GM21360 (cell line): ENCODE measurements at regions not wholly inside any gene's neighbourhood (a gene's known extent, or its start where the extent isn't known, plus 50 kb on each side); places are given as distances from the start of the nearest gene placed in this dataset.
A peak's percentile ranks its signal among the peaks of the same experiment; 100 is the strongest.

Experiments used
- ATAC-seq: cut with Tn5 transposase; IDR thresholded peaks from one replicate; pipeline ENCODE4 v1.9.1; 2021; ENCODE audit warnings: mild to moderate bottlenecking, moderate library complexity; ENCODE audit not compliant: unreplicated experiment

DNA sequence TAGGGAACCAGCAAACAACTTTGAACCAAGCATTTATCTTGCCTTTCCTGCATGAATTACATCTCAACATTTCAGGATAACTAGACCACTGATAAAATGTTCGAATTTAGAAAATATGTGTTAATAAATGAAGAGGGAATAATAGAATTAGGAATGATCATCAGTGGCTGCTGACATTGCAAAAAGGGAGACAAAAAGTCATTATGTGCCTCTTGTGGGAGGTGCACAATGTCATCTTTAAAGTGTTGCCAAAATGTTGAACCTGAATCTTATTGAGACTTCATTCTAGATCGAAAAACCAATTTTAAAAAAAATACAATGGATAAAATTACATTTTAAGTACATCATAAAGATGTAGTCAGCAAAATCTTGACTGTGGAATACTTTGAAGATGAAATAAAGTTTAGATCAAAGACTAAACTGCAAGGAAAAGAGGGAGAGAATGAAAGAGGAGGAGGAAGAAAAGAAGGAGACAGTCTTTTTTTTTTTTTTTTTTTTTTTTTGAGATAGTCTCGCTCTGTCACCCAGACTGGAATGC, 299.3 kb downstream of the FBXW7 start:
- no peak for ATAC-seq

DNA sequence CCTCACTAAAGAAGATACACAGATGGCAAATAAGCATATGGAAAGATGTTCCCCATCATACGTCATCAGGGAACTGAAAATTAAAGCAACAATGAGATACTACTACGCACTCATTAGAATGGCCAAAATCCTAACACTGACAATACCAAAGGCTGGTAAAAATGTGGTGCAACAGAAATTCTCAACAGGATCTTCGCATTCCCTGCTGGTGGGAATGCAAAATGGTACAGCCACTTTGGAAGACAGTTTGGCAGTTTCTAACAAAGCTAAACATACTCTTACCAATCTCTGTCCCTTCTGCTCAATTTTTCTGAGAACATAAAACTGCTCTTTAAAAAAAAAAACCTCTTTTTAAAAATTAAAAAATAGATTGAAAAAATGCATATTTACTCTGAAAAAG, 300.2 kb downstream of the FBXW7 start:
- ATAC-seq = no peak

DNA sequence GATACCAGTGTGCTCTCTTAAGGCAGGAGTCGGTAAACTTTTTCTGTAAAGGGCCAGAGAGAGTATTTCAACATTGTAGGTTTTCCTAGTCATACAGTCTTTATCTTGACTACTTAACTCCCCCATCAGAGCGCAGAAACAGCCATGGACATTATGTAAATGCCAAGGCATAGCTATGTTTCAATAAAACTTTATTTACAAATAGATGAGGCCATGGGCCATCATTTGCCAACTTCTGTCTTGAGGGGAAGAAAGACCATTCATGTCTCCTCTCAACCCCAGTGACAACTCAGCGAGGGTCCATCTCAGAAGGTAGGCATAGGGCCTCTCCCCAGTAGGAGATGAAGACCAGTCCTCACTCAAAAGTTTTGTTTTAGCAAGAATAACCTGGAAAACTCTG, 301.3 kb downstream of the FBXW7 start:
- ATAC-seq = no peak

DNA sequence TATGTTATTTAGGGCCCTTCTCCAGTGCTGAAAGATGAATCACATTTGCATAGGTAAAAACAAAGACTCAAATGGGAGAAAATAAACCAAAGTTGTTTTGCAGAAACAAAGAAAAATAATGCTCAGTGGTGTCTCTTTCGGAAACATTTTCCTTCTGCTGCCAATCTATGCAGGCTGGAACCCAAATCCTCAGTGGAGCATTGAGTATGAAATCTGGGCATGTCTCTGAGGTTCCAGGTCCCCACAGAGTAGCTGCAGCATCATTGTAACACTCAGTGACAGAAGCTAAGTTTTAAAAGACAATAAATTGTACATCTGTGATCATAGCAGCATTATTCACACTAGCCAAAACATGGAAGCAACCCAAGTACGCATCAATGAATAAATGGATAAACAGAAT, 303.6 kb downstream of the FBXW7 start:
- no peak for ATAC-seq

DNA sequence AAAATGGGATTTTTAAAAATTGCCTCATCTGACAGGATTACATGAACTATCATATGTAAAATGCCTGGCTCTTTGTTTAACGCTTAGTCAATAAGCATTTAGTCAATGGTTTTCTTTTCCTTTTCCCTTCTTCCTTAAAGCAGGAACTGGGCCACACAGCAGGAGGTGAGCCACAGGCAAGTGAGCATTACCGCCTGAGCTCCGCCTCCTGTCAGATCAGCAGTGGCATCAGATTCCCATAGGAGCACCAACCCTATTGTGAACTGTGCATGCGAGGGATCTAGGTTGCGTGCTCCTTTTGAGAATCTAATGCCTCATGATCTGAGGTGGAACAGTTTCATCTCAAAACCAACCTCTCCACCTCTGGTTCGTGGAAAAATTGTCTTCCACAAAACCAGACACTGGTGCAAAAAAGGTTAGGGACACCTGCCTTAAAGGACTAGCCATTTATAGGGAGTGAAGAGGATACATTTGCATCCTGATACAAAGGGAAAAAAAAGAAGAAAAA, 306.1 kb downstream of the FBXW7 start:
- ATAC-seq = no peak

DNA sequence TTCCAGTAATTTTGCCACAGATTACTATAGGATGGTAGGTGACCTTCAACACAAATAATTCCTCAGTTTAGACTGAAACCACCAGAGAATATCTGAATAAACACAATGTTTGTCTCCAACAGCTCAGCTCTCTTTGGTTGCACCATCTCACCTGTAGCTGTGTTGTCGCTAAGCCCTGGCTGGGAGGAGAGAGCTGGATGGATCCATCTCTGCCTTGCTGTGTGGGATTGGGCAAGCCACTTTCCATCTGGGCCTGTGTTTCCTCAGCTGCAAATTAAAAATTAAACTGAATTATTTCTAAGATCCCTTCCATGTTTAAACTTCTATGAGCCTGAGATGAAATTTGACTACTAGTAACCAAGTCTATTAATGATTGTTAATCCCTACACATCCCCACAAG, 310.2 kb downstream of the FBXW7 start:
- ATAC-seq = no peak

DNA sequence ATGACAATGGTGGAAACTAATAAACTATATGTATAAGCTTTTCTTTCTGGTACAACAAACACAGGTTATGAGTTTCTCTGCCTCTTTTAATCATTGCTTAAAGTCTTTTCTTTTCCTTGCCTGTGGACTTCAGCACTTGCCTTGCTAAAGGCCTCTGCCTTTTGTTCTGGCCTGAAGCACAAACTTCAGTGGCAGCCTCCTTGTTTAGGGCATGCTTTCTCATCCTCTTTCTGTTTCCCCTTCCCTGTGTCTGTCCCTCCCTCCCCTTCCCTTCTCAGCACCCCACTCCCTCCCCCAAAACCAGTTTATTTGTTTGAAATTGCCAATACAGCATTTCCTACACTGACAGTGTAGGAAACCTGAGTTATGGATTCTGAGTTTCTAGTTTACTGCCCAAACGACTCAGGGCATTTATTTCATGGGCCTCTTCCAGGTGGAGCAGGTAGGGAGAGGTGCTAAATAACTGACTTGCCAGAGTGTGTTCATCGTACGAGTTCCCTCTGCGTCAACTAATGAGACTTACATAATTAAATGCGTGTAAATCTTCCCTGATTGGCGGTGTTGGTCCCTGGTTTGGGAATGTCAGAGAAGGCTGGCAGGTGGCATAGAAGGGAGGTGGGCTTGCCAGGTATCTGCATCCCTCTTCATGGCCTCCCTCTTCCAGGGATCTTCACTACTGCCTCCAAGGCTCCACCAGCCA, 311.0 kb downstream of the FBXW7 start:
- ATAC-seq = no peak

DNA sequence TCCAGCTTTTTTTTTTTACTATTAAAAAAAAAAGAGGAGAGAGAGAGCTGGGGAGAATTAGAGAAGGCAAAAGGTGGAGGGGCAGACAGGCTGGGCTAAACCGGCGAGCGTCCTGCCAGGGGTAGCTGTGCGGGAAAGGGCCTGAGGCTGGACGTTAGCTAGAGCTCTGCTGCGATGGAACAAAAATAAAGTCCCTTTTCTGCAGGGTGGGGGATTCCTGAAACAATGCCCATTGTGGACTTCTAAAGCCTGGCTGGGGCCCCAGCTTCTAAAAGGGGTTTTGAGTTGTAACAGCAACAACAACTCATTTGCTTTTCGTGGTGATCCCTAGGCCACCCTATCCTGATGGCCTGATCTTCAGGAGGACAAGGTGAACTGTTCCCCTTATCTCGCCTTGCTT, 311.7 kb downstream of the FBXW7 start:
- ATAC-seq = no peak

DNA sequence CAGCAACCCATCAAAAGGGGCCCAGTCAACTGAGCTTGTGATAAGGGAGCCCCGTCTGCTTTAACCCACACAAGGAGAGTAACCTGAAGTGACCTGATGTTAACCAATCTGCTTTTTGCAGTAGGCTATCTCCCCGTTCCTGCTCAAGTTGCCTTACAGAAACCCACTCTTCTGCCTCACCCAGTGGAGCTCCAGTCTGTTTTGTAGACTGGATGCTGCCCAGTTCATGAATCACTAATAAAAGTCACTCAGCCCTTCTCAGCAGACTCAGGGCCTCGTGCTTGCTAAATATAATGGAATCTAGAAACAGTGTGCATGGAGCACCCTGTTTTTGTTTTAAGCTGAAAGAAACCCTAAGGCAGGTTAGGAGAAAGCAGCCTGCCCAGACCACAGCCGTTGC, 312.3 kb downstream of the FBXW7 start:
- no peak for ATAC-seq

DNA sequence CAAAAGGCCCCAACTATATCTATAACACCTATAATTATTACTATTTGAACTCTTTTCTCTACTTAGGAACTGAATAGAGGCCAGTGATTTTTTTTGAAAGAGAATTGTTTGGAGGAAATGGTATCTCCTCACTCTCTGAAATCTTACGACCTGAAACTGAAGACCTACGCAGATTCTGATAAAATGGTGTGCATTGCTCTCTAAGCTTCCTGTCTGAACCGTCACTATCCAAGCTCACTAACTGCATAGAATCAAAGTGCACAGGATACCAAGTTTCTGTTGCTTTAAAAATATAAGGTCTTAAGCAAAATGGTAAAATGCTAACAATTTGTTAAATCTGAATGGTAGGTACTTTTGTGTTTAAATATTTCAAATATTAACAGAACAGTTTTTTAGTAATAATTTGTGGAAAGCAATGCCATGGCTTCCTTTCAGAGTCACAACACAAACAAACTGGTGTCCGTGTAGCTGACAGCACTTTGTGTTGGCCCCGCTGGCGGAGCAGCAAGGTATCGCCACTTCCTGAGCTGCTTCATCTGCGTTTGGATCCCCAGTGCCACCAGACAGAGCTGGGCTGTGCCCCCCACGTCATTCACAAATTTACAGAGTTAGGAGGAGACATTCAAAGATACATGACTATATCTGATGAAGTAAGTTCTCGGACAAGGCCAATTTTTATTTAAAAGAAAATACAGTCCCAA, 313.9 kb downstream of the FBXW7 start:
- no peak for ATAC-seq

DNA sequence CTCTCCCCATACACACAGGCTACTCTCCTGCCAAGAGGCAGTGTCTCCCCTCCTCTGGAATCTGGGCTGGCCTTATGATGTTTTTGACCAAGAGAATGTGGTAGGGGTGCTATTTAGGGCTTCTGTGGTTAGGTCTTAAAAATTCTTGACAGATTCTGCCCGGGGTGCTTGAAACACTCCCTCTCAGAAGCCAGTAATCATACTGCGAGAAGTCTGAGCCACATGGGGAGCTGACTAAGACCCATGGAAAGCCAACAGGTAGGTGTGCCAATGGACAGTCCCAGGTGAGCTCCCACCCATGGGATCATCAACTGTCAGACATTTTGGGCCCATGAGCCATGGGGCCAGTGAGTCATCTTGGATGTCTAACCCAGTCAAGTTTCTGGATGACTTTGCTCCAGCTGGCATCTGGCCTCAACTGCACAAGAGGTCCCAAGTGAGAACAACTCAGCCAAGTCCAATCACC, 315.7 kb downstream of the FBXW7 start:
- ATAC-seq = peak; percentile 44

DNA sequence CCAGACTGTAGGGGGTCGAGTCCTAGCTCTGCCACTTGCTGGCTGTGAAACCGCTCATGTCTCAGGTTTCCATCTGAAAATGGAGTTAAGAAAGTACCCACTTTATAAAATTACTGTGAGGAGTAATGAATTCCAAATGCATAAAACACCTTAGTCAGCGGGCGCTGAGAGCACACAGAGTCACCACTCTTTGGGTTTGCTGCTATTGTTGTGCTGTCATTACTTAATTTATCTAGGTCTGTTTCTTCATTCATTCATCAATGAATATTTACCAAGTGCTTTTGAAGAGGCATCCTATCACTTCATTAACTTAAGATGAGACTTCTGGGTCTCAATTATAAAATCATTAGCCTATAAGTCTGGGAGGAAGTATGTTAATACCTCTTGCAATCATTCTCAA, 317.3 kb downstream of the FBXW7 start:
- ATAC-seq = no peak

DNA sequence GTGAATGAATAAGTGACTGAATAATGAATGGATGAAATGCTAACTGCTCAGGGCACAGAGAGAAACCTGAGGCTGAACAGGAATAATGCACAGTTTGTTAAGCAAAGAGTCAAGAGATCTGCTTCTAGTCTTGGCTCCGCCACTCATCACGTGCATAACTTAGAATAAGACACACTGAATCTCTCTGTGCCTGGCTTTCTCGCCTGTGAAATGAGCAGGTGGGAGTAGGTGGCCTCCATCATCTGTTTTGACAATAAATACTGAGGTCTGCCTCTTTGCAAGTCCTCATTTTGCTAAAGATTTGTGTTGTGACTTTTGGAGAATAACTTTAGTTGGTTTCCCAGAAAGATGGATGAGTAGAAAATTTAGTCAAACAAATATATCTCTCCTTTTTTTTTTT, 318.0 kb downstream of the FBXW7 start:
- ATAC-seq = no peak

DNA sequence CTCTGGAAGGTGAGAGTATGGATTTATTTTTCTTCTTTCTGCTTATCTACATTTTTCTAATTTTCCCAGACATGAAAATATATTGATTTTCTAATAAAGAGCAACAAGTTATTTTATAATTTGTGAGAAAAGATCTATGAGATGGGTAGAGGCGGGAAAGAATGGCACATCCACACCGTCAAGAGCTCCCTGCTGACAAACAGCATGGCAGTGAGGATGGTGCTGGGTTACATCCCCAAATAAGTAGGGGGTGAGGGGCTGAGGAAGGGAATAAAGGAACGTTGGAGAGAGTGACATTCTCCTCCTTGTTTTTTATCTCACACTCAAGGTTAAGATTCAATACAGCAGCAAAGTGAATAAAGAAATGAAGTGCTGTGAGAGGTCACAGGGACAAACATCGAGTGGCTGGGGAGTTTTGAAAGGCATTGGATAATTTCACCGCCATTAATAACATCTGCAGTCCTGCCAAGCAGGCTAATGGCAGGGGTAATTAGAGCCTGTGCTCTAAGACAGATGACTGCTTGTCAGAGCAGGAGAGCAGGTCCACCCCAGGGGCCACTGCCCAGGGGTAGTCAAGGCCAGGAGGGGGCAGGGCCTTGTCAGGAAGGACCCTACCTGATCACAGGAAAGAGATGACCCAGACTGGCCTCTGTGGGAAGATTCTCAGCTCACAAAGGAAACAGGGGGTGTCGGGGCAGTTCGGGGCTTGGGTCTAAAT, 323.8 kb downstream of the FBXW7 start:
- no peak for ATAC-seq

DNA sequence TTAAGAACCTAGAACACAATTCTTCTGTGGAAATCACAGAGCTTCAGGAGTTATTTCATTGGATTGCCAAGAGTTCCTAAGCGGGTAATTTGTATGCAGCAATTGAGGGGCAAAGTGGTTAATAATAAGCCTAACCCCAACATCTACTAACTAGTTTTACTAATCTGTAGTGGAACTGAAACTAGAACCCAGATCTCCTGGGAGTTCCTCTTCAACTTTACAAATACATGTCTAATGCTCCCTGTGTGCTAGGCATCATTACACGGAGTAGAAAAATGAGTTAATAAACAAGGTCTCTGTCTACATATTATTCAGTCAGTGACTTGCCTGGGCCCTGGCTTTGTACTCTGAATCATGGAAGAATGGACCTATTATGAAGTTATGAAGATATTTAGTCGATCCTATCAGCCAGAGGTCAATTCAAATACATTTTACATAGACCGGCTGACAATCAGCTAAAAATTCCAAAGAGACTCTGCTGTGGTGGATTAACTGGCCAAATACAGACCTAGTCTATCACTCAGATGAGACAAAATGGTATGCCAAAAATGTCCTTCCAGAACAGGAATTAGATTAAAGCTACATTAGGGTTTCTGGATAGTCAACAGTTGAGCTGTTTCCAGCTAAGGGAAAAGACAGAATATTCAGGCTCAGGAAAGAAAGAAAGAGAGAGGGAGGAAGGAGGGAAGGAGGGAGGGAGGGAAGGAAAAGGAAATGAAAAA, 326.0 kb downstream of the FBXW7 start:
- no peak for ATAC-seq

DNA sequence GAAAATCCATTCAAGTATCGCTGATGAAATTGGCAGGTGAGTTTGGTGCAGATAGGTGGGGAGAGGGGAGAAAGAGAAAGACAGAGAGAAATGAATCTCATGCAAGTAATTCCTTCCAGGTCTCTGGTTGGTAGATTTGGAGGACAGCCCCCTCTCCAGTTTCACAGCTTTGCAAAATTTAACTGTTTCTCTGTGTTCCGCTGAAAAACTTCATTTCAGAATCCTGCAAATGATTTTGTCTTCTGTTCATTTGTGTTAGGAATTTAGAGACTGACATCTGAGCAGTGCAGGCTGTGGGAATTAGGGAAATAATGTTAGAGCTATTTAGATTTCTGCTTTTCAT, 328.5 kb downstream of the FBXW7 start:
- no peak for ATAC-seq

DNA sequence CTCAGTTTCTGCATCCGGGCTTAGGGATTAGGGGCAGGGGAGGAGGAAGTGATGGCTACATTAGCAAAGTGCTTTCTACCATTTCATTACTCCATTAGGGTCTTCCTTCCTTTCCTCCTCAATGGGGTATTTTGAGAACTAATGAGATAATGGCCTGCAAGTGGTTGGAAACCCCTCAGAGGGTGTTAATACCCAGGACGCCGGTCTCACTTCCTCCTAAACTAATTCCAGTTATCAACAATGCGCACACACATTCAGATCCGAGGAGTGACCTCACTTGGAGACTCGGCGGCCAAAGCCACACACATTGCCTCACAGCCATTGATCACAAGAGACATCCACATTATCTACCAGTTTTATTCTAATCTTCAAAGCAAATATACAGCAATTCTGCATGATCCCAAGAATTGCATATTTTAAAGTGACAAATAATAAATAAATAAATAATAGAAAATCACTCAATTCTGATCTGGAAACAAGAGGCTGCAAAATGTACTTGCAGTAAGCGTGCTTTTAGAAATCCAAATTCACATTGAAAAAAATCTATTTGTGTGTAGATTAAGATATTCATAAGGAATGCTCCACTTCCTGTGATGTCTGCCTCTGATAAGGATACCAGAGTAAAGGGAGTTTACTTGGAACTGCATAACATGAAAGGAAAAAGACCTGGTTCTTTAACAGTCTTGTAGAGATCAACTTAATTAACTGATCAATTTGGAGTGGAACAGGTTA, 329.1 kb downstream of the FBXW7 start:
- no peak for ATAC-seq

DNA sequence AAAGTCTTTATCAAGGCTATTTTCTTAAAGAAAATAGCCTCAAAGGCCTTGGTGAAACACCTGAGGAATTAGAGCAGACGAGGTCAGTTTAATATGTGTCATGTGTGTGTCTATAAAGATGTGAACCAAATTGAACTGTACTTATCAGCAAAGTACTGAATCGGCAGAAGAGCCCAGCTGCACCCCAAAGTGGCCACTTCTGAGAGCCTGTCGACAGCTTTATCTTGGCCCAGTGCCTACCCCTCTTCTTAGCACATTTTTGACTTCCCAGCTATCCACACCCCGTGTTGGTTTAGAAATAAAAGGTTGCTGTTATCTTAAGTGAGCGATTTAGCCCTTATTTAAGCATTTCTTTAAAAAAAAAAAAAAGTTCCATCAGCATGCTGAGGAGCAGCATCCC, 329.7 kb downstream of the FBXW7 start:
- ATAC-seq = no peak

DNA sequence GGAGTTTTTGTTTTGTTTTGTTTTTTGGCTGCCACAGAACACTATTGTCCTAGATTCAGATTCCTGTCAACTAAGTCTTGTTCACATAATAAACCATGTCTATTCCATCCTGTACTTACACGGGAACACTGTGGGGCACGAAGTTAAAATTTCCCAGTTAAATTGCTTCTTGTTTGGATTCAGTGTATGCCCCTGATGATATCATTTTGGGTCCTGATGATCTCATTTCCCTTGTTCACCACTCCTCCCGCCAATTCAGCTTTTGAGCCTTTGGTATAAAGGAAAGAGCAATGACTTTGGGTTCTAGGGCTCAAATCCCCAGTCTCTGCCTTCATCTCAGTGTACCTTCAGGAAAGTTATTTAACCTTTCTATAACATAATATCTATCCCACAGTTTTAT, 333.5 kb downstream of the FBXW7 start:
- no peak for ATAC-seq
